ENCODE measurements at regions not wholly inside any gene's neighbourhood (a gene's known extent, or its start where the extent isn't known, plus 50 kb on each side); places are given as distances from the start of the nearest gene placed in this dataset.
"Not testable (repeated sequence)": the region's sequence is repeated elsewhere in the genome, so short reads cannot be mapped to it uniquely, and the experiment has no call there.

- H3K36me3 Mint-ChIP-seq, result no peaks in the 10 kb centered on the region
- no peaks in the 10 kb centered on the region for H3K4me1 Mint-ChIP-seq (ENCODE audit: low read depth)
- H3K27ac Mint-ChIP-seq, result no peak overlapping the region
- no peak overlapping the region for H3K4me3 Mint-ChIP-seq
- H3K9me3 Mint-ChIP-seq (ENCODE audit: low read depth), result no peaks in the 10 kb centered on the region
- no peaks in the 10 kb centered on the region for H3K27me3 Mint-ChIP-seq
Observed at GRCh38 chr5:96483878-96484277, 50.8 kb upstream of the PCSK1 start.

DNA sequence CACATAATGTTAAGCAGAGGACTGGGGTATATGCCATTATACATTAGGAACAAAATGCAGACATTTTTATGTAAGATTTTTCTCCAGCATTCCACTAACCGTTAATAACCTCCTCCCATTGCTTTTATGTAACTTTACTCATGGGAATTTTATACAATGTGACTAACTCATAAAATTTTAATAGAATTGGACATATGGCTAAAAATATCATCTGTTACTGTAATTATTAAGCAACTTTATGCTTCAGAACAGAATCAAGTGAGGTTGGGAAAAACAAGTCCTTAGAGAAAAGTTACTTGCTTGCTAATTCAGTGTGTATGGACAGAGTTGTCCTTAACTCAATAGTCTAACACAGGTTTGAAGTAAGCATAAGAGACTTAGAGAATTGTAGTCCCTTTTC, 54.8 kb upstream of the PCSK1 start:
- Mint-ChIP-seq H3K4me3 (no peak overlapping the region), H3K27ac (no peak overlapping the region), H3K27me3 (no peaks in the 10 kb centered on the region), H3K36me3 (no peaks in the 10 kb centered on the region), H3K4me1 (ENCODE audit: low read depth) (no peaks in the 10 kb centered on the region), H3K9me3 (ENCODE audit: low read depth) (no peaks in the 10 kb centered on the region)

GRCh38 chr5:96489532-96489931, 56.5 kb upstream of the PCSK1 start:
- Mint-ChIP-seq H3K4me1 (ENCODE audit: low read depth) (no peaks in the 10 kb centered on the region), H3K27me3 (no peaks in the 10 kb centered on the region), H3K9me3 (ENCODE audit: low read depth) (peaks cover 5% of the 10 kb centered on the region), H3K36me3 (peaks cover 2% of the 10 kb centered on the region), H3K27ac (no peak overlapping the region), H3K4me3 (no peak overlapping the region)

GRCh38 chr5:96492459-96493047, 59.5 kb upstream of the PCSK1 start:
- H3K4me1 Mint-ChIP-seq (ENCODE audit: low read depth), result no peaks in the 10 kb centered on the region
- H3K4me3 Mint-ChIP-seq, result no peak overlapping the region
- peaks cover 3% of the 10 kb centered on the region for H3K36me3 Mint-ChIP-seq
- H3K9me3 Mint-ChIP-seq (ENCODE audit: low read depth), result peaks cover 6% of the 10 kb centered on the region
- H3K27ac Mint-ChIP-seq, result no peak overlapping the region
- no peaks in the 10 kb centered on the region for H3K27me3 Mint-ChIP-seq

GRCh38 chr5:96493219-96493790, 60.3 kb upstream of the PCSK1 start:
- H3K27ac Mint-ChIP-seq, result no peak overlapping the region
- no peaks in the 10 kb centered on the region for H3K27me3 Mint-ChIP-seq
- H3K9me3 Mint-ChIP-seq (ENCODE audit: low read depth), result peaks cover 6% of the 10 kb centered on the region
- no peak overlapping the region for H3K4me3 Mint-ChIP-seq
- H3K36me3 Mint-ChIP-seq, result peaks cover 3% of the 10 kb centered on the region
- H3K4me1 Mint-ChIP-seq (ENCODE audit: low read depth), result no peaks in the 10 kb centered on the region

GRCh38 chr5:96495412-96495811, 62.4 kb upstream of the PCSK1 start:
- not testable (repeated sequence) for H3K4me1 Mint-ChIP-seq (ENCODE audit: low read depth); H3K27ac Mint-ChIP-seq; H3K4me3 Mint-ChIP-seq; H3K27me3 Mint-ChIP-seq; H3K36me3 Mint-ChIP-seq; H3K9me3 Mint-ChIP-seq (ENCODE audit: low read depth)

GRCh38 chr5:96497027-96497426, 64.0 kb upstream of the PCSK1 start:
- H3K27me3 Mint-ChIP-seq; H3K4me3 Mint-ChIP-seq; H3K9me3 Mint-ChIP-seq (ENCODE audit: low read depth); H3K27ac Mint-ChIP-seq; H3K4me1 Mint-ChIP-seq (ENCODE audit: low read depth); H3K36me3 Mint-ChIP-seq: not testable (repeated sequence)

- Mint-ChIP-seq H3K4me3 (no peak overlapping the region), H3K27ac (no peak overlapping the region), H3K36me3 (no peaks in the 10 kb centered on the region), H3K4me1 (ENCODE audit: low read depth) (no peaks in the 10 kb centered on the region), H3K9me3 (ENCODE audit: low read depth) (no peaks in the 10 kb centered on the region), H3K27me3 (no peaks in the 10 kb centered on the region)
Observed at GRCh38 chr5:96499753-96500345, 66.8 kb upstream of the PCSK1 start.

GRCh38 chr5:96501991-96502646, 69.1 kb upstream of the PCSK1 start:
- Mint-ChIP-seq H3K27me3 (no peaks in the 10 kb centered on the region), H3K27ac (no peak overlapping the region), H3K4me1 (ENCODE audit: low read depth) (no peaks in the 10 kb centered on the region), H3K4me3 (no peak overlapping the region), H3K36me3 (no peaks in the 10 kb centered on the region), H3K9me3 (ENCODE audit: low read depth) (no peaks in the 10 kb centered on the region)

GRCh38 chr5:96503501-96504236, 70.6 kb upstream of the PCSK1 start:
- Mint-ChIP-seq H3K36me3 (no peaks in the 10 kb centered on the region), H3K27me3 (no peaks in the 10 kb centered on the region), H3K4me1 (ENCODE audit: low read depth) (peaks cover 2% of the 10 kb centered on the region), H3K27ac (no peak overlapping the region), H3K9me3 (ENCODE audit: low read depth) (no peaks in the 10 kb centered on the region), H3K4me3 (no peak overlapping the region)

DNA sequence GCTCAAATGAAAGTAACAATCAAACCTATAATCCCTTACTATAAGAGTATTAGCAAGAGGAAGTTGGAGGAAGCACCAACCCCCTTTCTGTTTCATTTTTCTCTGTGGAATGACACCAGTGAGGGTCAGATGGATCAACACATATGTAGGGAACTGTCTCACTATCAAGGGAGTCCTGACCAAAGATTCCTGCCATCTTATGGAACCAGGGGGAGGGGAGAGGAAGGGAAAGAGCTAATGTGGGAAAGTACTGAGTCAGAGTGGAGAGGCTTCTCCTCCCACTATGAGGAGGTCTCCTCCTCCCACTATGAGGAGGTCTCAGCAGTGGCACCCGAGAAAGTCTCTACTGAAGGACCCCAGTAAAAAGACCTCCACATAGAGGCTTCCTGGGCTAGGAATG, 73.3 kb upstream of the PCSK1 start:
- H3K27me3 Mint-ChIP-seq, result no peaks in the 10 kb centered on the region
- H3K27ac Mint-ChIP-seq, result no peak overlapping the region
- H3K9me3 Mint-ChIP-seq (ENCODE audit: low read depth), result no peaks in the 10 kb centered on the region
- H3K4me3 Mint-ChIP-seq, result no peak overlapping the region
- peaks cover 4% of the 10 kb centered on the region for H3K4me1 Mint-ChIP-seq (ENCODE audit: low read depth)
- H3K36me3 Mint-ChIP-seq, result no peaks in the 10 kb centered on the region

DNA sequence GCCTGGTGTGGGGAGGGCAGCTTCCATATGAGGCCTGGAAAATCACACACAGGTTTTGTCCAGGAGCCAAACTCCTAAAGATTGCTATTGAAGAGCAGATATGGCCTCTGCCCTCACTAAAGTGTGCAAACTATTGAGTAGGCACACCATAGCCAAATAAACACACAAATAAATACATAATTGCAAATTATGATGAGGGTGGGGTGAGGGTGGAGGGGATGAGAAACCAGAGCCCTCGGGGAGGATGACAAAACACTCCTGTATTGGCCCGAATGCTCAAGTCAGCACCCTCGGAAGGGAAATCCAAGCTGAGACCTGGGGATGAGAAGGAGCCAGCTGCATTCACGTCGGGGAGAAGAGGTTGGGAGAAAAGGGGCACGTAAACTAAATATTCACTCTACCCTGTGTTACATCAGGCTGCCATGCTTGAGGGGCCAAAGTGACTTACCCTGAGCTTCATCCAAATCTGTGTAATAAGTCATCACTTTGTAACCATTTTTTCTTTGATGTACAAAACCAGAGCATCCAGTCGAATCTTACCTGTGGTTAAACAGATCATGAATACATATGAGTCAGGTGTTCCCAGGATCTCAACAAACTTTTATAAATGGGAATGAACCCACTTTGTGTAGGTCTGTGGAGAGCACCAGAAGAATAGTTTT, 73.9 kb upstream of the PCSK1 start:
- no peak overlapping the region for H3K27ac Mint-ChIP-seq
- H3K4me1 Mint-ChIP-seq (ENCODE audit: low read depth), result peaks cover 4% of the 10 kb centered on the region
- no peak overlapping the region for H3K4me3 Mint-ChIP-seq

GRCh38 chr5:96509316-96509715, 76.3 kb upstream of the PCSK1 start:
- H3K9me3 Mint-ChIP-seq (ENCODE audit: low read depth), result no peaks in the 10 kb centered on the region
- H3K27me3 Mint-ChIP-seq, result no peaks in the 10 kb centered on the region
- H3K4me1 Mint-ChIP-seq (ENCODE audit: low read depth), result peaks cover 4% of the 10 kb centered on the region
- no peak overlapping the region for H3K4me3 Mint-ChIP-seq
- H3K36me3 Mint-ChIP-seq, result no peaks in the 10 kb centered on the region
- H3K27ac Mint-ChIP-seq, result no peak overlapping the region

More for the DNA sequence above, 73.9 kb upstream of the PCSK1 start:
- H3K36me3 Mint-ChIP-seq, result no peaks in the 10 kb centered on the region
- H3K27me3 Mint-ChIP-seq, result no peaks in the 10 kb centered on the region
- H3K9me3 Mint-ChIP-seq (ENCODE audit: low read depth), result no peaks in the 10 kb centered on the region

DNA sequence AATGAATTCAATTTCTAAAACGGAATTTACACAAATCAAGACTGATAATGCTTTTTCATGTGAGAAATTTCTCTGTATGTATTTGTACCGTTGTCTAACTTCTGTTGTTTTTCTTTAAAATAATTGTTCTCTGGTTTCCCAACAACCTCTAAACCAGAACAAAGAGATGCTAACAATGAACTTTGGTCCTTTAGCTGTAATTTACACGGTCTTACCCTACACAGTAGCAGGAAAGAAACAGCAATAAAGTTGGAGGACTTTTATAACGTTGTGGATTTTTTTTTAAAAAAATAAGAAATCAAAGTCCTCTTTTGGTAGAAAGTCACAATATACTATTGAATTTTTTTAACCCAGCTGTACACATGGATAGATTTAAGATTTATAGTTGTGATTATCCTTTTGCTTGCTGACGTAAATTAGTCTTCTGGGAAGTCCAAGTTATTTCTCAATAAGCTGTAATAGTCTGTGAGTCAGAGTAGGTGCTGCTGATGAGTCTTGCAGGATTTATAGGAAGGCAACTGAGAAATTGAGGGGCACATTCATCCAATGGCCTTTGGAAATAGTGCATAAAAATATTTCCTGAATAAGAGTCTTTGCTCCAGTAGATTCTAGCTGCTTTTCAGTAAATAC, 76.8 kb upstream of the PCSK1 start:
- Mint-ChIP-seq H3K4me1 (ENCODE audit: low read depth) (peaks cover 4% of the 10 kb centered on the region), H3K36me3 (no peaks in the 10 kb centered on the region), H3K9me3 (ENCODE audit: low read depth) (no peaks in the 10 kb centered on the region), H3K27me3 (no peaks in the 10 kb centered on the region), H3K4me3 (no peak overlapping the region), H3K27ac (no peak overlapping the region)
